NCI-H2196 treated with DMSO at 0.1 percent for 48 hours (cell line): ENCODE measurements at regions not wholly inside any gene's neighbourhood (a gene's known extent, or its start where the extent isn't known, plus 50 kb on each side); places are given as distances from the start of the nearest gene placed in this dataset.
"Not testable (repeated sequence)": the region's sequence is repeated elsewhere in the genome, so short reads cannot be mapped to it uniquely, and the experiment has no call there.

Source experiments
- DNase-seq: peaks from one replicate; lab custom pipeline; 2025; ENCODE audit not compliant: unreplicated experiment; lab: John Stamatoyannopoulos, UW

DNA sequence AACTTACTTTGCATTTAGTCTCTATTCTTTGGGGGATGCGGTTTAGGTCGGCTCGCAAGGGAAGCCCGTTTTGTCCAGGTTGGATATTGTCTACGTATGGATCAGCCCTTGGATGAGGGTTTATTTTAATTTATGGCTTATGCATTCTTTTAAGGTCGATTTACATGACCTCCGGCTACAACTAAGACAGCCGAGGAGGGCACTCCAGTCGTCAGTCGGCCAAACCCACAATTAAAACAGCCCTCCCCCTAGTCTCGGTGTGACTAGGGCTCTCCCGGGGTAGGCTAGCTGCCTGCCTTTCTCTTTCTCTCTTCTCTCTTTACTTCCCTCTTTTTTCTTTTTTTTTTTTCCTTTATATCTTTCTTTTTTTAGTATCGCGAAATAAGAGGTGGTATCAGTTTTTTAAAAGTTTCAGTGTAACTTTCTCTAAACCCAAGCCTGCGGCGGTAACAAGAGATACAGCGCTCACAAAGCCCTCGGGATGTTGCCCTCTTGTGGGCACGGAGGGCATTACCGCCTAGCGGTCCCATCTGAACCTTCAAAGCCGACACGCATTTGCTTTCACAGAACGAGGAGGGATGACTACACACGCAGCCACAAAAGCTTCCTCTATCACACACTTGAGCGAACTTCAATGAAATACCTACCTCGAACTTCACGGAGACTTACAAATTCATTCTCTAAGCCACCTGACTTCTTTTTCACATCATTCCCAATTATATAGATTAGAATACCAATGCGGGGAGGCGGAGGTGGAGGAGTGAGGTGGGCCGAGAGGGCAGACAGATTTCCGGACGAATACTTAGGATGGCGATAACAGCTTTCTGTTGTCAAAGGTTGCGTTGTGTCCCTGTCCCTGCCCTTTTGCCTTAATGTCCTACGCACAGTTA is 132.3 kb upstream of the C11orf58 start:
- DNase-seq = peak; percentile 71

DNA sequence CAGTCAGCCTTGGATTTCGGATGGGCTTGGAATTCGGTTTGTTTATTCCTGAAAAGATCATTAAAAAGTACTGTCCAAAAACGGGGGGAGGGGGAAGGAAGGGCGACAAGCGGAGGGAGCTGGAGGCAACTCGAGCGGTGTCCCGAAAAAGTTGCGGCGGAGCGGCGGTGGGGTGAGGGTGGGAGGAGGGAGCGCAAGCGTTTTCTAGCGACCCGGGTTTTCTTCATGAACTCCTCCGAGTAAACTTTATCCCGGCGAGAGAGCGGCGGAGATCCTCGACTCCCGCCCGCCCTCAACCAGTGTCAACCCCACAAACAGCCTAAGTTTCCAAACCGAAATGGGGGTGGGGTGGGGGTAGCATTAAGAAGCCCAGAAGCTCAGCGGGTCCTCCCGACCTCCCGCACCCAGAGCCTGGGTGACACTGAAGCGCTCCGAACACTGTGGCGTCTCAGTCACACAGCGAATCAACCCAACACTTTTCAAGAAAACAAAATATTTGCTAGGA is 133.0 kb upstream of the C11orf58 start:
- no peak for DNase-seq

DNA sequence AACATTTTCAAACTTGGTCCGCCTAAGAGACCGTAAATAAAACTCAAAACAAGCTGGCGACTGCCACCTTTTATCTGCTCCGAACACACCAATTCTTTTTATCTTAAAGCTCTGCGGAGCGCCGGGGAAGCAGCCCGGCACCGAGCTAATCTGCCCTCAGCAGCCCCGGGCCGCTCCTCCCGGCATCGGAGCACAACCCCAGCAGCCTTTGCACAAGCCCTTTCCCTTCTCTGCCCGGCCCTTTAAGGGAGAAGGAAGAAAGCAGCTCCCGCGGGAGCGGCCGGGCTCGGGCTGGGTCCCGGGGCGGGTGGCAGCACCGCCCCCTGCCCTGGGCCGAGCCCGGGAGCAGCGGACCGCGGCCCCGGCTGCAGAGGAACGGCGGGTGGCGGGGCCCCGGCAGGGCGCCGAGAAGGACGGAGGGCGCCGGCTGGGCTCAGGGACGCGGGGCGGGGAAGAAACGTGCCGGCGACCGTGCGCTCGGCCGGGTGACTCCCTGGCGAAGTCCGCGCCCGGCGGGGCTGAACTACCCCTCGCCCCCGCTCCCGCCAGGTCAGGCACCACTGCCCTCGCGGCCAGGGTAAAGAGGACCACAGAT is 133.6 kb upstream of the C11orf58 start:
- no peak for DNase-seq

GRCh38 chr11:16603890-16604793 is 134.3 kb upstream of the C11orf58 start:
- no peak for DNase-seq

- DNase-seq = no peak
These were observed 135.2 kb upstream of the C11orf58 start for GRCh38 chr11:16603245-16603644.

- DNase-seq = no peak
These were observed 139.5 kb upstream of the C11orf58 start for GRCh38 chr11:16598906-16599305.

- DNase-seq = no peak
These were observed 140.4 kb upstream of the C11orf58 start for GRCh38 chr11:16598032-16598431.

- no peak for DNase-seq
These were observed 142.2 kb upstream of the C11orf58 start for GRCh38 chr11:16596231-16596630.

DNA sequence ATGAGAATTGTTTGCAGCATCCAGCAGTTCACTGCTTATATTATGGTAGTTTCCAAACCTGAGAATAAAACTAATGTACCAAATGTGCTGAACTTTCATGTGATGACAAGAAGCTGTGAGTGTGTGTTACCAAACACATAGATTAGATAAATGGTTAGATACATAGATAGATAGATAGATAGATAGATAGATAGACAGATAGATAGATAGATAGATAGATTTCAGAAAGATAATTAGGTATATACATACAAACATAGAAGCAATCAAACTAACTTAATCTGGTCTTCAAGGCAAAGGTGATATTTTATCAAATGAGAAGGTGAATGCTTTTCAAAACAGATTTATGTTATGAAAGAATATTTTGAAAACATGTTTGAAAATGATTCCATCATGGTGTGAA is 147.3 kb upstream of the C11orf58 start:
- no peak for DNase-seq

- DNase-seq = no peak
These were observed 150.8 kb upstream of the C11orf58 start for GRCh38 chr11:16587670-16588069.

GRCh38 chr11:16584569-16584968 is 153.9 kb upstream of the C11orf58 start:
- DNase-seq = no peak

GRCh38 chr11:16581078-16581477 is 157.4 kb upstream of the C11orf58 start:
- not testable (repeated sequence) for DNase-seq

DNA sequence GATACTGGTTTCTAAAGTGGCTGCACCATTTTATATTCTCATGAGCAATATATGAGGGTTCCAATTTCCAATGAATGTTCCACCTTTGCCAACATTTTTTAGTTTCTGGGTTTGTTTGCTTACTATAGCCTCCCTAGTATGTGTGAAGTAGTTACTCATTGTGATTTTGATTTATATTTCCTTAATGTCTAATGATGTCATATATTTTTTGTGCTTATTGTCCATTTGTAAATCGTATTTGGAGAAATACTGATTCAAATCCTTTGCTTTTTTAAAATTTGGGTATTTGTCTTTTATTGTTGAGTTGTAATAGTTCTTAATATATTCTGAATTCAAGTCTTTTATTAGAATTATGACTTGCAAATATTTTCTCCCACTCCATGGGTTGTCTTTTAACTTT is 161.0 kb upstream of the C11orf58 start:
- no peak for DNase-seq

DNA sequence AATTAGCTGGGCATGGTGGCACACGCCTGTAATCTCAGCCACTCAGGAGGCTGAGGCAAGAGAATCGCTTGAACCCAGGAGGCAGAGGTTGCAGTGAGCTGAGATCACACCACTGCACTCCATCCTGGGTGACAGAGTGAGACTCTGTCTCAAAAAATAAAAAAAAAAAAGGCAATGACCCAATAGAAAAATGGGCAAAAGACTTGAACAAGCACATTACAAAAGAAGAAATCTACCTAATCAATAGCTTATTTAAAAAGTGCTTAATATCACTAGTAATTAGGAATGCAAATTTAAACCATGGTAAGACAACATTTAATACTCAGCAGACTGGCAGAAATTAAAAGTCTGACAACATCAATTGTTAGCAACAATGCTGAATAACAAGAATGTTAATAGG is 163.6 kb upstream of the C11orf58 start:
- DNase-seq = not testable (repeated sequence)

DNA sequence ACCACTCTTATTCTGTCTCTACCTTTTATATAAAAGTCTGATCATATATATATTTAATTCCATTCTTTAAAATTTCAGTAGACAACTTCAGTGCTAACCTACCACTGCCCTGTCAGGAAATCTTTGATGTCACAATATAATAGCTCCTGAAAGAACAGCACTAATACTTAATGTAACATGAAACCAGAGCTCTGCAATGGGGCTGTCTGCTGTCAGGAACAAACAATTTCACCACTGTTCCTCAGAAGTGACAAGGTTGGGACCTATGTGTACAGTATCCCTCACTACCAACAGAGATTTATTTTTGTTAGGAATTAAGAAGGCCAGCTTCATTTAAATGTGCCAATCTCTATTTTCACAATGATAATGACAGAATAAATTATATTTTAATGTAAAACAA is 165.5 kb upstream of the C11orf58 start:
- DNase-seq = no peak

DNA sequence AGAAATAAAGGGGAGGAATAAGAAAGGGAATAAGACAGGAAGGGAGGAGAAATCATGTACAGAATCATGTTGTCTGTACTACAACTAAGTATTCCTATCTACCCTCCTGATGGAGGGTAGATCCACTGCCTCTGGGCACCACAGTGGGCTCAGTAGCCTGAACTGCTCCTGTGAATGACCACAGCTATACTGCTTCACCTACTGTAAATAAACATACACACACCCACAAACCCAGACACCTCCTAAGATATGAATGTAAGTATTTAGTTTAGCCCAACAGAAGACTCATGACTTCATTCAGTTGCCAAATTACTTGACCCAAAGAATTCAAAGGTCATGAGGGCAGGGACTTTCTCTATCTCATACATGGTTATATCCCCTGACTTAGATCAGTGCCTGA is 177.3 kb upstream of the C11orf58 start:
- no peak for DNase-seq

GRCh38 chr11:16558494-16558893 is 180.0 kb upstream of the C11orf58 start:
- no peak for DNase-seq

- DNase-seq = no peak
These were observed 182.5 kb upstream of the C11orf58 start for GRCh38 chr11:16555956-16556355.

GRCh38 chr11:16554361-16554760 is 184.1 kb upstream of the C11orf58 start:
- DNase-seq = no peak

- no peak for DNase-seq
These were observed 190.6 kb upstream of the C11orf58 start for GRCh38 chr11:16547879-16548278.

DNA sequence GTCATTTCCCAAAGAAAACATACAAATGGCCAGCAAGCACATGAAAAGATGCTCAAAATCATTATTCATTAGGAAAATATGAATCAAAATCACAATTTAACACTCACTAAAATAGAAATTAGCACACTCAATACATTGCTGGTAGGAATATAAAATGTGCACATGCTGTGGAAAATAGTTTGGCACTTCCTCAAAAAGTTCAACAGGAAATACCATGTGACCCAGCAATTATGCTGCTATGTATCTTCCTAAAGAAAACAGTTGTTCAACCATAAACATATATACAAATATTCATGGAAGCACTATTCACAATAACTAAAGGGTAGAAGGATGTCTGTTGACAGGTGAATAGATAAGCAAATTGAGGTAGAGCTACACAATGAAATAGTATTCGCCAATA is 187.3 kb upstream of the SOX6 start:
- no peak for DNase-seq
